D721Med (cell line): ENCODE measurements at regions not wholly inside any gene's neighbourhood (a gene's known extent, or its start where the extent isn't known, plus 50 kb on each side); places are given as distances from the start of the nearest gene placed in this dataset.

ENCODE experiments used
- DNase-seq: peaks from one replicate; pipeline ENCODE4 v3.0.0; 2011; ENCODE audit warnings: low spot score; ENCODE audit not compliant: insufficient read length
- FAIRE-seq: peaks from 2 replicates; lab custom pipeline; 2011; peaks lifted over from hg19 to GRCh38; lab: Jason Lieb, UNC
- TF ChIP-seq, protein P1 (sequence below): IDR thresholded peaks from 2 replicates; pipeline ENCODE4 v1.5.1; 2012; ENCODE audit warnings: mild to moderate bottlenecking, control low read depth; ENCODE audit not compliant: insufficient read depth; ENCODE audit errors: missing control alignments

GRCh38 chr11:103705642-103706041, 330.8 kb upstream of the DDI1 start:
- DNase-seq (no peak), FAIRE-seq (no peak)
- TF ChIP-seq, protein P1, sequence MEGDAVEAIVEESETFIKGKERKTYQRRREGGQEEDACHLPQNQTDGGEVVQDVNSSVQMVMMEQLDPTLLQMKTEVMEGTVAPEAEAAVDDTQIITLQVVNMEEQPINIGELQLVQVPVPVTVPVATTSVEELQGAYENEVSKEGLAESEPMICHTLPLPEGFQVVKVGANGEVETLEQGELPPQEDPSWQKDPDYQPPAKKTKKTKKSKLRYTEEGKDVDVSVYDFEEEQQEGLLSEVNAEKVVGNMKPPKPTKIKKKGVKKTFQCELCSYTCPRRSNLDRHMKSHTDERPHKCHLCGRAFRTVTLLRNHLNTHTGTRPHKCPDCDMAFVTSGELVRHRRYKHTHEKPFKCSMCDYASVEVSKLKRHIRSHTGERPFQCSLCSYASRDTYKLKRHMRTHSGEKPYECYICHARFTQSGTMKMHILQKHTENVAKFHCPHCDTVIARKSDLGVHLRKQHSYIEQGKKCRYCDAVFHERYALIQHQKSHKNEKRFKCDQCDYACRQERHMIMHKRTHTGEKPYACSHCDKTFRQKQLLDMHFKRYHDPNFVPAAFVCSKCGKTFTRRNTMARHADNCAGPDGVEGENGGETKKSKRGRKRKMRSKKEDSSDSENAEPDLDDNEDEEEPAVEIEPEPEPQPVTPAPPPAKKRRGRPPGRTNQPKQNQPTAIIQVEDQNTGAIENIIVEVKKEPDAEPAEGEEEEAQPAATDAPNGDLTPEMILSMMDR = no peak

GRCh38 chr11:103709371-103709770, 327.1 kb upstream of the DDI1 start:
- FAIRE-seq (no peak), DNase-seq (no peak)
- TF ChIP-seq, protein P1 = no peak

GRCh38 chr11:103714246-103714645, 322.2 kb upstream of the DDI1 start:
- TF ChIP-seq, protein P1 = no peak
- FAIRE-seq = no peak
- no peak for DNase-seq

DNA sequence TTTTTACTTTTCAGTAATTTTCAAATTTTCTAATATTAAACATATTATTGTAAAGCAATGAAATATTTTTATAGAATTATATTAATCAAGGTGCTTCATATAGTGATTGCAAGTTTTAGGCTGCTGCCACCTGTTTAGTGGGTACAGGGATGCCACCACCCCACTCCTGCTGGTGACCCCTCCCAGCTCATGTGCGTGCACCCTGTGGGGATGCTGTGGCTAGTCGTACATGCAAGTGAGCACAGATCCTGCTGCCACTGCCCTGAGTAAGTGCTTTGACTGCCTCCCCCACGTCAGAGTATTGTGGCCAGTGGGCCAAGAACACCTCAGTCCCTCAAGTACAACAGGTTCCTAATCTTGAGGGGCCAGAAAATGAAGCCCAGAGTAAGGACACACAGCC, 320.1 kb upstream of the DDI1 start:
- no peak for DNase-seq
- TF ChIP-seq, protein P1 = no peak
- FAIRE-seq = no peak

GRCh38 chr11:103727262-103727661, 309.2 kb upstream of the DDI1 start:
- FAIRE-seq (no peak), DNase-seq (no peak)
- TF ChIP-seq, protein P1 = no peak

DNA sequence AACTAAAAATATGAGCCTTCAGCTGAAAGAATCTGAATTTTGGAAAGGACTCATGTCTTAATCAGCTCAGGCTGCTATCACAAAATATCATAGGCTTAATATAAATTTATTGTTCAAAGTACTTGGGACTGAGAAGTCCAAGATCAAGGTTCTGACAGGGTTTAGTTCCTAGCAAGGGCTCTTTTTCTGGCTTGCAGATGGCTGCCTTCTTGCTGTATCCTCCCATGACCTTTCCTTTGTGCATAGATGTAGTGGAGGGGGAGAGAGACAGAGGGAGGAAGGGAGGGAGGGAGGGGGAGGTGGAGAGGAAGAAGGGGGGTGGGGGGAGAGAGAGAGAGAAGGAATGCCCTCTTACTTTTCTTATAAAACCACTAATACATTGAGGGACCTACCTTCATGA, 306.8 kb upstream of the DDI1 start:
- FAIRE-seq (no peak), DNase-seq (no peak)
- TF ChIP-seq, protein P1 = no peak

GRCh38 chr11:103730131-103730940, 306.1 kb upstream of the DDI1 start:
- TF ChIP-seq, protein P1 = no peak
- no peak for DNase-seq
- FAIRE-seq = no peak
